ENCODE measurements at regions not wholly inside any gene's neighbourhood (a gene's known extent, or its start where the extent isn't known, plus 50 kb on each side); places are given as distances from the start of the nearest gene placed in this dataset.
"Not testable (repeated sequence)": the region's sequence is repeated elsewhere in the genome, so short reads cannot be mapped to it uniquely, and the experiment has no call there.

DNA sequence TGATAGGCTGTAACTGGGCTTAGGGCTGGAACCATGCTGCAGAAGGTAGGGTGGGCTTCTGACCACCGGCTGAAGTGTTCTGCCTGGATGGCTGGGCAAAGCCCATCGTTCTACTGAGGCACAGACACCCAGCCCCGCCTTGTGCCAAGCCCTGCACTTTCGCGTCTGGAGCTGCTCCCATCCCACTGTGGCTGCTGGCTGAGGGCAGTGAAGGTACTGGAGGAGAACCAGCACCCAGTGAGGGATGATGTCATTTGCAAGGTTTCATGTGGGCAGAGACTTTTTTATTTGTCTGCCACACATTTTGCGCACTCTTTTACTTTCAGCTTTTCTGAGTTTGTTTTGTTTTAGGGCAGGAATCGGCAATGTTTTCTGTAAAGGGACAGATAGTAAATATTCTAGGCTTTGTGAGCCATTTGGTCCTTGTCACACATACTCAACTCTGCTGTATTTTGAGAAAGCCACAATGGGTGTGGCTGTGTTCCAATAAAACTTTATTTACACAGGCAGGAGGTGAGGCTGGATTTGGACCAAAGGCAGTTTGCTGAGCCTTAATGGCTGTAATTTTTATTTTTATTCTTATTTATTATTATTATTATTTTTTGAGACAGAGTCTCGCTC, 85.6 kb downstream of the ASB1 start:
- no peak for DNase-seq (ENCODE audit: low spot score in 2 of 2)
- no peaks in the 10 kb centered on the region for H3K4me1 ChIP-seq
- no peaks in the 10 kb centered on the region for H3K36me3 ChIP-seq (replicated peaks)
- H3K4me3 ChIP-seq = no peak overlapping the region
- H3K27me3 ChIP-seq (ENCODE audit: low read depth) = no peaks in the 10 kb centered on the region
- H3K9me3 ChIP-seq = peaks cover 5% of the 10 kb centered on the region
- in situ Hi-C loops (cut with MboI; ENCODE audit: low sequenced_read_pairs) = no loop called here

DNA sequence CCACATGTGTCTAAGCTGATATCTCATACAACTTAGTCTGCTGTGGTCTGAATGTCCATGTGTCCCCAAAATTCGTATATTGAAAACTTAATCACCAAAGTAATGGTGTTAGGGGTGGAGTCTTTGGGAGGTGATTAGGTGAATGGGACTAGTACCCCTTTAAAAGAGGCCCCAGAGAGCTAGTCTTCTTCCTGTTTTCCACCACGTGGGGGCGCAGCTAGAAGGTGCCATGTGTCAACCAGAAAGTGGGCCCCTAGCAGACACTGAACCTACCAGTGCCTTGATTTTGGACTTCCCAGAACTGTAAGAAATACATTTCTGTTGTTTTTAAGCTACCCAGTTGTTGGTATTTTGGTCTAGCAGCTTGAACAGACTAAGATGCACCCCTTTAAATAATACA, 86.6 kb downstream of the ASB1 start:
- Histone ChIP-seq H3K4me1 (no peaks in the 10 kb centered on the region), H3K36me3 (replicated peaks) (no peaks in the 10 kb centered on the region), H3K4me3 (no peak overlapping the region), H3K9me3 (peaks cover 5% of the 10 kb centered on the region), H3K27me3 (ENCODE audit: low read depth) (no peaks in the 10 kb centered on the region)
- DNase-seq (ENCODE audit: low spot score in 2 of 2) = peak; percentile 15 to 67
- in situ Hi-C loops (cut with MboI; ENCODE audit: low sequenced_read_pairs) = no loop called here

DNA sequence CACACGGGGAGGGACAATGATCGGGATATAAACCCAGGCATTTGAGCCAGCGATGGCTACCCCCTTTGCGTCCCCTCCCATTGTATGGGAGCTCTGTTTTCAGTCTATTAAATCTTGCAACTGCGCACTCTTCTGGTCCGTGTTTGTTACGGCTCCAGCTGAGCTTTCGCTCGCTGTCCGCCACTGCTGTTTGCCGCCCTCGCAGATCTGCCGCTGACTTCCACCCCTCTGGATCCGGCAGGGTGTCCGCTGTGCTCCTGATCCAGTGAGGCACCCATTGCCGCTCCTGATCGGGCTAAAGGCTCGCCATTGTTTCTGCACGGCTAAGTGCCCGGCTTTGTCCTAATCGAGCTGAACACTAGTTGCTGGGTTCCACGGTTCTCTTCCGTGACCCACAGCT, 87.3 kb downstream of the ASB1 start:
- DNase-seq (ENCODE audit: low spot score in 2 of 2); H3K4me3 ChIP-seq; H3K9me3 ChIP-seq; H3K27me3 ChIP-seq (ENCODE audit: low read depth); H3K4me1 ChIP-seq; in situ Hi-C loops (cut with MboI; ENCODE audit: low sequenced_read_pairs); H3K36me3 ChIP-seq (replicated peaks): not testable (repeated sequence)

DNA sequence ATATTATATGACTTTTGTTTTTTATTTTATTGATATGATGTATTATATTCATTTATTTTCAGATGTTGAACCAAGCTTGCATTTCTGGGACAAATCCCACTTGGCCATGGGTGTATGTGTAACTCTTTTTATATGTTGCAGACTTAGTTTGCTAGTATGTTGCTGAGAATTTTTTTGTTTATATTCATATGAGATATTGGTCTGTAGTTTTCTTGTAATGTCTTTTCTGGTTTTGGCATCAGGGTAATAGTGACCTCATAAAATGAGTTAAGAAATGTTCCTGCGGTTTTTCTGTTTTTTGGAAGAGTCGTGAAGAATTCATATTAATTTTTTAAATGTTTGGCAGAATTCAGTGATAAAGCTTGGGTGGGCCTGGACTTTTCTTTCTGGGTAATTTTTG, 88.7 kb downstream of the ASB1 start:
- in situ Hi-C loops (cut with MboI; ENCODE audit: low sequenced_read_pairs) = no loop called here
- H3K4me3 ChIP-seq = no peak overlapping the region
- peaks cover 5% of the 10 kb centered on the region for H3K9me3 ChIP-seq
- H3K27me3 ChIP-seq (ENCODE audit: low read depth) = no peaks in the 10 kb centered on the region
- no peaks in the 10 kb centered on the region for H3K4me1 ChIP-seq
- no peak for DNase-seq (ENCODE audit: low spot score in 2 of 2)
- H3K36me3 ChIP-seq (replicated peaks) = no peaks in the 10 kb centered on the region

DNA sequence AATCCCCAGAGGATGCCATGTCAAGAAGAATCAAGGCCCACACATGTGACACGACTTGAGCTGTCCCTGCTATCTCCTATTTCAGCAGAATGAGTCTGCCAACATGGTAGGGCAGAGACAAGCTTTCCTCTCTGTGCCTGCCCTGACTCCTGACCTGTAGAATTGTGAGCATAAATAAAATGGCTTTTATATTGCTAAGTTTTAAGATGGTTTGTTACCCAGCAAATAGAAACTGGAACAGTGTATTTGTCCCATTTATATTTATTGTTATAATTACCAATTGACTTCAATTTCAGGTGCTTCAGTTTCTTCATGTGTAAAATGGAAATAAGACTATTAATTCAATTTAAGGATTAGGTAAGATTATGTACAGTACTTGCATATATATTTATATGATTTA, 90.5 kb downstream of the ASB1 start:
- Histone ChIP-seq H3K4me1 (no peaks in the 10 kb centered on the region), H3K27me3 (ENCODE audit: low read depth) (no peaks in the 10 kb centered on the region), H3K4me3 (no peak overlapping the region), H3K36me3 (replicated peaks) (no peaks in the 10 kb centered on the region), H3K9me3 (peaks cover 5% of the 10 kb centered on the region)
- no peak for DNase-seq (ENCODE audit: low spot score in 2 of 2)
- in situ Hi-C loops (cut with MboI; ENCODE audit: low sequenced_read_pairs) = no loop called here

DNA sequence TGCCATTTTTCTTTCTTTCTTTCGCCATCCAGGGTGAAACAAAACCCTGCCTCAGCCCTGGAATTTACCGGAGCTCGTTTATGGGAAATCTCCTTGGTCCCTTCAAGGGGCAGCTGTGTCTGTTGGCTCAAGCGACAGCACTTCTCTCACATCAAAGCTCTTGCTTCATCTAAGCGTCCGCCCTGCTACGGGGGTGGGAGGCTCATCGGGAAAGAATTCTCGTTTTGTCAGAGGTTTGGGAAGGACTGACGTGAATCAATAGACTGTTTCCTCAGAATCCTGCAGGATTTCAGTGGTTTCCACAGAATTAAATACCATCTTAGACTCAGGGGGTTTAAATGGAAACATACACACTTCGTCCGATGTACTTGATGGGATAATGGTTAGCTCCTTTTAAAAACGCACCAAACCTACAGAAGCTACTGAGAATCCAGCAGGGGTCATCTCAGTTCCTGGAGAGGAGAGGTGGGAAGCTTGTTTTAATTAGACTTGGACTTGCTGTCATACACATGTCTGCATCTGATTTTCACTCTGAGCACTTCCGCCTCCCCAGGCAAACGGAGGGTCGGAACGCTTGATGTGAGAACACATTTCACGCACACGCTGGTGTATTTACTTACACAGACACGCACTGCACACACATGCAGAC, 91.6 kb downstream of the ASB1 start:
- no peaks in the 10 kb centered on the region for H3K4me1 ChIP-seq
- H3K9me3 ChIP-seq = peaks cover 5% of the 10 kb centered on the region
- in situ Hi-C loops (cut with MboI; ENCODE audit: low sequenced_read_pairs) = no loop called here
- H3K4me3 ChIP-seq = no peak overlapping the region
- no peak for DNase-seq (ENCODE audit: low spot score in 2 of 2)
- H3K36me3 ChIP-seq (replicated peaks) = no peaks in the 10 kb centered on the region
- H3K27me3 ChIP-seq (ENCODE audit: low read depth) = no peaks in the 10 kb centered on the region

DNA sequence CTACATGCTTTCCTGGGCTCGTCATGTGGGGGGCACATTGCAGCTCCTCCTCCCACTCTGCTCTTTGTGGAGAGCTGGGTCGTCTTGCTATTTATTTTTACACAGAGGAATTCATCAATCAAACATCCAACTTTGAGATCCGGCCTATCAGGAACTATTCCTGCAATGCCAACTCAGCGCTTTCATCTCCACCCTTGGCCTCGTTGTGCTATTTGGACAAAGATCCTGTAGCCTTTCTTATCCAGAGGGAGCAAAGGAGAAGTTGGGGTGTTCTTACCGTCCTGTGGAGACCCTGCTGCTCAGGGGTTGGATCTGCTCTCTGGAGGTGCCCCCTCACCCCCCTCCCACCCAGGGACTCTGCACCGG, 92.1 kb downstream of the ASB1 start:
- Histone ChIP-seq H3K4me1 (no peaks in the 10 kb centered on the region), H3K27me3 (ENCODE audit: low read depth) (no peaks in the 10 kb centered on the region), H3K4me3 (no peak overlapping the region), H3K36me3 (replicated peaks) (no peaks in the 10 kb centered on the region), H3K9me3 (peaks cover 5% of the 10 kb centered on the region)
- in situ Hi-C loops (cut with MboI; ENCODE audit: low sequenced_read_pairs) = no loop called here
- no peak for DNase-seq (ENCODE audit: low spot score in 2 of 2)

DNA sequence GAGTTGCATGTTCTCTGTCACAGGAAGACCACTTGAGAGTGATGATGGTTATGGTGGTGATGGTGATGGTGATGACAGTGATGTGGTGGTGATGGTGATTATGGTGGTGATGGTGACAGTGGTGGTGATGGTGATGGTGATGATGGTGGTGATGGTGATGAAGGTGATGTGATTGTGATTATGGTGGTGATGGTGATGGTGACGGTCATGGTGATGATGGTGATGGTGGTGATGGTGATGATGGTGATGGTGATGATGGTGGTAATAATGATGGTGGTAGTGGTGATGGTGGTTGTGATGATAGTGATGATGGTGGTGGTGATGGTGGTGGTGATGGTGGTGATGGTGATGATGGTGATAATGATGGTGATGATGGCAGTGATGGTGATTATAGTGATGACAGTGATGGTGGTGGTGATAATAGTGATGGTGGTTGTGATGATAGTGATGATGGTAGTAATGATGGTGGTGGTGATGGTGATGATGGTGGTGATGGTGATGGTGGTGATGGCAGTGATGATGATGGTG, 93.7 kb downstream of the ASB1 start:
- Histone ChIP-seq H3K27me3 (ENCODE audit: low read depth) (no peaks in the 10 kb centered on the region), H3K9me3 (peaks cover 5% of the 10 kb centered on the region), H3K36me3 (replicated peaks) (no peaks in the 10 kb centered on the region), H3K4me1 (no peaks in the 10 kb centered on the region), H3K4me3 (no peak overlapping the region)
- DNase-seq (ENCODE audit: low spot score in 2 of 2) = no peak
- in situ Hi-C loops (cut with MboI; ENCODE audit: low sequenced_read_pairs) = no loop called here

DNA sequence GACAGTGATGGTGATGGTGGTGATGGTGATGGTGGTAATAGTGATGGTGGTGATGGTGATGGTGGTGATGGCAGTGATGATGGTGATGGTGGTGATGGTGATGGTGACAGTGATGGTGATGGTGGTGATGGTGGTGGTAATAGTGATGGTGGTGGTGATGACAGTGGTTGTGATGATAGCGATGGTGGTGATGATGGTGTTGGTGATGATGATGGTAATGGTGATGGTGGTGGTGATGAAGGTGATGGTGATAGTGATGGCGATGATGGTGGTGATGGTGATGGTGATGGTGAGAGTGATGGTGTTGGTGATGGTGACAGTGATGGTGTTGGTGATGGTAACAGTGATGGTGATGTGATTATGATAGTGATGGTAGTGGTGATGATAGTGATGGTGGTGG, 94.3 kb downstream of the ASB1 start:
- Histone ChIP-seq H3K9me3 (peaks cover 5% of the 10 kb centered on the region), H3K27me3 (ENCODE audit: low read depth) (no peaks in the 10 kb centered on the region), H3K36me3 (replicated peaks) (no peaks in the 10 kb centered on the region), H3K4me1 (no peaks in the 10 kb centered on the region), H3K4me3 (no peak overlapping the region)
- no peak for DNase-seq (ENCODE audit: low spot score in 2 of 2)
- in situ Hi-C loops (cut with MboI; ENCODE audit: low sequenced_read_pairs) = no loop called here

DNA sequence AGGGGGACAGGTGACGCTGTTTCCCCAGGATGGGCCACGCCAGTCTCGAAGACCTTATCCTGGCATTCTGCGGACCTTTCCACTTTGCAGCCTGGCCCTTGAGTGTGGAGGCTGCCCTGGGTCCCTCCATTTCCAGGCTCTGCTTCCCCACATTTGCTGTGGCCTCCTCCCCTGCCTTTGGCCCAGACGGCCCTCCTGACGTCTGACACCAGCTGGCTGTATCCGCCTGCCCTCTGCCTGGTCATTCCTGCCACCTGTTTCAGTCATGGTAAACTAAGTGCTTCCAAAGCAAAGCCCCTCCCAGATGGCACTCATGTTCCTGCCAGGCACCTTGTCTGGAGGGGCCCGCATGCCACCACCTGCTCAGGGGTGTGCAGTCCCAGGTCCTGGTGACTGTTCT, 95.1 kb downstream of the ASB1 start:
- in situ Hi-C loops (cut with MboI; ENCODE audit: low sequenced_read_pairs) = no loop called here
- no peaks in the 10 kb centered on the region for H3K4me1 ChIP-seq
- DNase-seq (ENCODE audit: low spot score in 2 of 2) = no peak

DNA sequence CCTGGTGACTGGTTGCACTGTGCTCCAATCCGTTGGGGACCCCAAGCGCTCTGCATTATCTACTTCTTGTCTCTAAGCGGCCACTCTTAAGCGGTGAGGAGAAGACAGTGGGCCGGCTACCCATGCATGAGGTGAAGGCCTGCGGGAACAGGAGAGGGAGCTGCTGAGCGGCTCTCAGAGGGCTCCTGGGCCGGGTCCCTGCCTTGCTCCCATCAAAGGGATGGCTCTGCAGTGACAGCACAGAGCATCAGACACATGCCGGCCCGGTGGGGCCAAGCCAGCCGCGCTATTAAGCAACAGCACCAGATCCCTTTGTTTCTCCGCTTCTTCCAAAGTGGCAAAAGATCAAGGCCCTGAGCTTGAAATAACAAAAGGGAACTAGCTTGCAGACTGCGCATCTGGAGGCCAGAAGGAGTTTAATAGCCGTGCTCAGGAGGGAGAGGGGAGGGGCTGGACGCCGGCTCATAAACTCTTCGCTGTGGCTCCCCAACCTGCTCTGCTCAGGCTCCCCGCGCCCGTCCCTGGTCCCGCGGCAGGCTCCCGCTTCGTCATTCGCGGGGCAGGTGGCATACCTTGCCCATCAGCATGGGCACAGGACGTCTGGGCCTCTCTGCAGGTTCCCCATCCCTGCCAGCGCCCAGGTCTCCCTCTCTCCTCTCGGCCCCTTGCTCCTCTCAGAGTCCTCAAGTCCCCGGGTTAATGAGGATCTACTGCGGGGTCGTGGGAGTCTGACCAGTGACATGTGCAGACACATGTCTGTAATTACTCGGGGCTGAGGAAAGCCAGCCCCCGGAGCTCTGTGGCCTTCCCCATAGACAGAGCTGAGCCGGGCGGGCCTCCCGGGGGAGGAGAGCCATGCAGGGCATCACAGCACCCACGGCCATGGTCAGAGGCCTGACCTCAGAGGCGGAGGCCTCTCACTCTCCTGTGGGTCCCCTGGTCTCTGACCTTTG, 96.7 kb downstream of the ASB1 start:
- no peaks in the 10 kb centered on the region for H3K27me3 ChIP-seq (ENCODE audit: low read depth)
- DNase-seq (ENCODE audit: low spot score in 2 of 2) = no peak
- H3K36me3 ChIP-seq (replicated peaks) = no peaks in the 10 kb centered on the region
- in situ Hi-C loops (cut with MboI; ENCODE audit: low sequenced_read_pairs) = no loop called here
- no peaks in the 10 kb centered on the region for H3K4me1 ChIP-seq
- no peak overlapping the region for H3K4me3 ChIP-seq
- H3K9me3 ChIP-seq = no peaks in the 10 kb centered on the region

More for the DNA sequence above, 95.1 kb downstream of the ASB1 start:
- H3K27me3 ChIP-seq (ENCODE audit: low read depth) = no peaks in the 10 kb centered on the region
- peaks cover under 1% of the 10 kb centered on the region; the same call in 1 of the 2 replicates for H3K9me3 ChIP-seq
- no peaks in the 10 kb centered on the region for H3K36me3 ChIP-seq (replicated peaks)
- no peak overlapping the region for H3K4me3 ChIP-seq

DNA sequence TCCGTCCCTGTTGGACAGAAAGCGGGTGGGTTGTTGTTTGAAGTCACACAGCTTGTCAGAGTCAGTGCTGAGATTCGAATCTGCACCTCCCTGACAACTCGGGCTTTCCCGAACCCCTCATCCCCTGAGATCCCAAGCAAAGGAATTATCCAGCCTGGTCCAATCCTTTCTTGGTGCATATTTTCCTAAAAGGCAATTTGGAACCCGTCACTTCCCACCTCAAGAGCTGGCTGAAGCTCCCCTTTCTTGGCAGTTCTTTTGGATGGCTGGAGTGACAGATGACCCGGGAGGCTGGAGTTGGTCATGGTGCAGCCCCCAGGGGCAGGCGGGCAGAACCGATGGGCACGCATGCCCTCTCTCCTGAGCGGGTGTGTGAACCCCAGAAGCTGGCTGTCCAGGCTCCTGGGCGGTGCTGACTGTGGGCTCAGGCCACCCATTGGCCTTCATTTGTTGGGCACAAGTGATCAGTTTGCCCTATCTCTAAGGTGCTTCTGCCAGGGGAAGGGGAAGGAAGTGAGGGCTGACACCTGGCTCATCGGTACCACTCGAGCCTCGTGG, 97.8 kb downstream of the ASB1 start:
- H3K9me3 ChIP-seq = no peaks in the 10 kb centered on the region
- H3K27me3 ChIP-seq (ENCODE audit: low read depth) = no peaks in the 10 kb centered on the region
- no peak for DNase-seq (ENCODE audit: low spot score in 2 of 2)
- H3K4me3 ChIP-seq = no peak overlapping the region
- in situ Hi-C loops (cut with MboI; ENCODE audit: low sequenced_read_pairs) = no loop called here
- no peaks in the 10 kb centered on the region for H3K36me3 ChIP-seq (replicated peaks)
- no peaks in the 10 kb centered on the region for H3K4me1 ChIP-seq

DNA sequence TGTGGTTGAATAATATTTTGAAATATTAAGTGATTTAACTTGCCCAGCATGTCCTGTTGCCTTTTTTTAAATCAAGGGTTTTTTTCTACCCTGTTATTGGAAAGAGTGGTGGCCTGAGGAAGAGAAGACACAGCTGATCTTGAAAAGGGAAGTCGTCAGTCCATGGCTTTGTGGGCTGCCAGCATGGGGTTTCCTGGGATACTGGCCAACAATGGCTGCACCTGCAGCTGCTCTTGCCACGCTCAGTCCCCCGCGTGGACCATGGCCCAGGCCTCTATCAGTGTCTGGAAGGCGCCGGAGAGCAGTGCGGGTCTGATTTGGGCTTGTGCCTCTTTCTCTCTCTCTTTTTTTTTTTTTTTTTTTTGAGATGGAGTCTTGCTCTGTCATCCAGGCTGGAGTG, 99.3 kb downstream of the ASB1 start:
- H3K36me3 ChIP-seq (replicated peaks) = no peaks in the 10 kb centered on the region
- H3K27me3 ChIP-seq (ENCODE audit: low read depth) = no peaks in the 10 kb centered on the region
- H3K9me3 ChIP-seq = no peaks in the 10 kb centered on the region
- no peak for DNase-seq (ENCODE audit: low spot score in 2 of 2)
- in situ Hi-C loops (cut with MboI; ENCODE audit: low sequenced_read_pairs) = no loop called here
- no peak overlapping the region for H3K4me3 ChIP-seq
- H3K4me1 ChIP-seq = no peaks in the 10 kb centered on the region

DNA sequence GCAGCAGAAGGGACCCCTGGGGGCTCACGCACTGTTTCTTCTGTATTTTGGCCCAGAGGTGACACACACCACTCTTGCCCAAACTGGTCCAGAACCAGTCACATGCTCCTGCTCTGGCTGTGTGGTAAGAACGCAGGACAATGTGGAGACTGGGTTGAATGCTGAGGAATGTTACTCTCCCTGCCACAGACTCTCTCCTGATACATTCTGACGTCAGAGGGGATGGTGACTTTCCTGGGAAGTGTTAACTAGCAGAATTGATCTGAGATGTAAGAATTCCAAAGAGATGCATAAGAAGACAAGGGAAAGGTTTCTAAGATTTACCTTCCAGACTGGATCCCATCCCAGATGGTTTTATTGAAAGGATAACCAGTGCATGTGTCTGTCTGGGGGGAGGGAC, 100.8 kb downstream of the ASB1 start:
- no peaks in the 10 kb centered on the region for H3K9me3 ChIP-seq
- H3K27me3 ChIP-seq (ENCODE audit: low read depth) = no peaks in the 10 kb centered on the region
- in situ Hi-C loops (cut with MboI; ENCODE audit: low sequenced_read_pairs) = no loop called here
- H3K4me1 ChIP-seq = no peaks in the 10 kb centered on the region
- no peaks in the 10 kb centered on the region for H3K36me3 ChIP-seq (replicated peaks)
- H3K4me3 ChIP-seq = no peak overlapping the region
- no peak for DNase-seq (ENCODE audit: low spot score in 2 of 2)

Measured in HAP-1 (cell line).